ENCODE measurements at regions not wholly inside any gene's neighbourhood (a gene's known extent, or its start where the extent isn't known, plus 50 kb on each side); places are given as distances from the start of the nearest gene placed in this dataset.

GRCh38 chr1:81375884-81376548 lies 424.7 kb upstream of the ADGRL2 start:
- H3K9ac ChIP-seq (replicated peaks in 1 of 4; ENCODE audit: extremely low read depth in 1 of 4, low read depth in 3 of 4, low read length in 3 of 4): no peak overlapping the region
- H4K91ac ChIP-seq (replicated peaks; ENCODE audit: insufficient read length, low read length): no peak overlapping the region
- FAIRE-seq: no peak
- no peak overlapping the region for H3K4me3 ChIP-seq (ENCODE audit: extremely low read depth in 1 of 4, insufficient read depth in 2 of 4, low read depth in 3 of 4, low read length in 4 of 4)
- H3K27me3 ChIP-seq (replicated peaks in 1 of 4; ENCODE audit: control insufficient read depth in 3 of 4, extremely low read depth in 1 of 4, insufficient read depth in 3 of 4, low read length in 3 of 4): no peaks in the 10 kb centered on the region
- no peak overlapping the region for H2BK120ac ChIP-seq (replicated peaks; ENCODE audit: low read depth, low read length)
- no peak overlapping the region for H2AK5ac ChIP-seq (ENCODE audit: low read depth, low read length)
- H3K79me1 ChIP-seq (ENCODE audit: low read depth, low read length): no peaks in the 10 kb centered on the region
- ChIA-PET CTCF (ENCODE audit: partially characterized antibody) (interaction anchor here (0.6 to 1.5 kb wide), 5 partner anchors 122 to 231 kb away, joined by 3 to 4 read pairs (median 3); no protein-coding TSS in a partner anchor), POLR2A (ENCODE audit: partially characterized antibody) (interaction anchor here (0.6 kb wide), 1 partner anchor 46 kb away, joined by 4 read pairs; no protein-coding TSS in a partner anchor)
- H3K18ac ChIP-seq (ENCODE audit: extremely low read depth, low read length): no peak overlapping the region
- no peak overlapping the region for H3K27ac ChIP-seq (ENCODE audit: low read depth, low read length)
- H2AFZ ChIP-seq (ENCODE audit: low read length): no peak overlapping the region
- H3K4me2 ChIP-seq (ENCODE audit: insufficient read depth in 1 of 2, low read depth in 2 of 2, low read length in 2 of 2): no peak overlapping the region
- TF ChIP-seq KDM5A (IDR thresholded peaks at IDR 0.05; ENCODE audit: low read length) (no peak), MAX (IDR thresholded peaks at IDR 0.05) (no peak), RAD21 (IDR thresholded peaks at IDR 0.05 in 1 of 2, conservative IDR thresholded peaks at IDR 0.05 in 1 of 2; ENCODE audit: low read depth in 2 of 2, low read length in 2 of 2) (no peak), HDAC6 (IDR thresholded peaks at IDR 0.05; ENCODE audit: low read depth, low read length) (no peak), BCL11A (IDR thresholded peaks at IDR 0.05; ENCODE audit: low read depth in 2 of 2, low read length in 2 of 2) (no peak), NANOG (IDR thresholded peaks at IDR 0.05; ENCODE audit: insufficient read depth, low read depth, low read length, poor library complexity, severe bottlenecking) (no peak), BACH1 (IDR thresholded peaks at IDR 0.05; ENCODE audit: low read length) (no peak)
- H2BK12ac ChIP-seq (ENCODE audit: low read depth, low read length): peak overlapping the region; percentile 65; the same call in 1 of the 2 replicates
- no peak overlapping the region for H3K56ac ChIP-seq (replicated peaks; ENCODE audit: insufficient read length, low read depth, low read length)
- DNase-seq (ENCODE audit: low read depth in 1 of 2, low spot score in 2 of 2): no peak
- H3K4ac ChIP-seq (replicated peaks; ENCODE audit: insufficient read length, low read depth, low read length): no peak overlapping the region
- H4K20me1 ChIP-seq (replicated peaks in 1 of 2; ENCODE audit: control insufficient read depth in 1 of 2, insufficient read depth in 2 of 2, low read length in 2 of 2): no peaks in the 10 kb centered on the region
- WGBS, 2 experiments (ENCODE audit: extremely low coverage in 1 of 2, insufficient coverage in 1 of 2, insufficient read length in 1 of 2, insufficient replicate concordance in 2 of 2, low coverage in 1 of 2, low lambda C conversion rate in 2 of 2, missing lambda C conversion rate in 1 of 2): 93% methylated on average over 5 of the region's 5 CpGs; no CpG with 5 or more reads in 1 of the 2 experiments
- H3K36me3 ChIP-seq (ENCODE audit: control insufficient read depth in 2 of 4, insufficient read depth in 4 of 4, low read length in 3 of 4): no peaks in the 10 kb centered on the region
- H4K8ac ChIP-seq (ENCODE audit: extremely low read depth, insufficient read depth, low read length): no peak overlapping the region
- H3K23ac ChIP-seq (ENCODE audit: insufficient read length): no peak overlapping the region
- H2BK15ac ChIP-seq (ENCODE audit: low read length): 0 out of 2 replicates have a peak overlapping the region, but pooled peaks have one; percentile 11
- H2BK5ac ChIP-seq (ENCODE audit: low read depth, low read length): no peak overlapping the region
- no peak overlapping the region for H3K14ac ChIP-seq (ENCODE audit: insufficient read length)
- H3K79me2 ChIP-seq (ENCODE audit: control insufficient read depth in 1 of 2, insufficient read depth in 2 of 2, low read length in 2 of 2): no peaks in the 10 kb centered on the region
- no peak overlapping the region for H4K5ac ChIP-seq (ENCODE audit: insufficient read length, low read depth, low read length)
- peaks cover 0 to 5% (median 4%) of the 10 kb centered on the region in 4 experiments; a peak in 4 of 7 replicates for H3K4me1 ChIP-seq (replicated peaks in 1 of 4; ENCODE audit: control insufficient read depth in 3 of 4, insufficient read depth in 4 of 4, low read length in 3 of 4)
- no peaks in the 10 kb centered on the region for H3K23me2 ChIP-seq (ENCODE audit: low read depth, low read length)
- H3K9me3 ChIP-seq (ENCODE audit: insufficient read depth in 2 of 2, low read depth in 1 of 2, low read length in 1 of 2): no peaks in the 10 kb centered on the region
- no peak overlapping the region for H2BK20ac ChIP-seq (ENCODE audit: low read length)

All from H1 (cell line).